IMR-90 (cell line): ENCODE measurements at regions not wholly inside any gene's neighbourhood (a gene's known extent, or its start where the extent isn't known, plus 50 kb on each side); places are given as distances from the start of the nearest gene placed in this dataset.

ENCODE experiments used
- ATAC-seq: fragments of 200-7000 bp; cut with Tn5 transposase; 2 replicates; pipeline ENCODE4 v1.9.1; 2020; ENCODE audit warnings: low read depth, mild to moderate bottlenecking, moderate library complexity
- BruUV-seq: library from RNA; stranded (reverse); fragments of 400-500 nt; replicated peaks from 2 replicates; lab custom pipeline; 2021; lab: Mats Ljungman, UMichigan
- CTCF ChIA-PET: fragments of 300-600 bp; formaldehyde crosslinking; extraction: SDS; loops from one replicate; lab custom pipeline; 2021; ENCODE audit warnings: antibody characterized with exemption; lab: Yijun Ruan, JAX
- POLR2A ChIA-PET: fragments of 300-600 bp; sonication (Branson Sonifier 250); formaldehyde crosslinking; loops from one replicate; lab custom pipeline; 2022; ENCODE audit warnings: antibody characterized with exemption; ENCODE audit not compliant: unreplicated experiment; lab: Charles Lee
- DNase-seq: peaks from one replicate; pipeline ENCODE4 v3.0.0; 2013
- H2AFZ ChIP-seq: replicated peaks from 2 replicates; pipeline ENCODE3; 2013; ENCODE audit warnings: low read length, mild to moderate bottlenecking; ENCODE audit not compliant: poor library complexity
- H2AK5ac ChIP-seq: 2 replicates; pipeline ENCODE4 v1.6.1; 2013; ENCODE audit warnings: low read depth, low read length, inconsistent platforms
- H2AK9ac ChIP-seq: replicated peaks from 2 replicates; pipeline ENCODE3; 2013; ENCODE audit warnings: mild to moderate bottlenecking, low read depth, low read length, moderate library complexity; ENCODE audit not compliant: poor library complexity
- H2BK120ac ChIP-seq: 2 replicates; pipeline ENCODE4 v1.6.1; 2013; ENCODE audit warnings: low read depth, low read length, inconsistent platforms
- H2BK15ac ChIP-seq: 3 replicates; pipeline ENCODE4 v1.6.1; 2013; ENCODE audit warnings: low read depth, low read length, inconsistent platforms
- H2BK20ac ChIP-seq: 2 replicates; pipeline ENCODE4 v1.6.1; 2013; ENCODE audit warnings: low read depth, mild to moderate bottlenecking, inconsistent platforms, low read length, moderate library complexity
- H2BK5ac ChIP-seq: 2 replicates; pipeline ENCODE4 v1.6.1; 2013; ENCODE audit warnings: mild to moderate bottlenecking, low read depth, low read length, inconsistent platforms; ENCODE audit not compliant: poor library complexity, severe bottlenecking
- H3K14ac ChIP-seq: replicated peaks from 2 replicates; pipeline ENCODE4 v1.6.1; 2013; ENCODE audit warnings: low read depth, low read length, inconsistent platforms
- H3K18ac ChIP-seq: 2 replicates; pipeline ENCODE4 v1.6.1; 2013; ENCODE audit warnings: low read depth, low read length, control low read depth
- H3K23ac ChIP-seq: 2 replicates; pipeline ENCODE4 v1.6.1; 2013; ENCODE audit warnings: low read depth, low read length, inconsistent platforms
- H3K27ac ChIP-seq: 2 replicates; pipeline ENCODE4 v1.5.1; 2013; ENCODE audit warnings: mild to moderate bottlenecking, control low read depth, low read length; ENCODE audit not compliant: insufficient read depth
- H3K27me3 ChIP-seq: 2 replicates; pipeline ENCODE4 v1.6.1; 2013; ENCODE audit warnings: low read length; ENCODE audit not compliant: control insufficient read depth, insufficient read depth
- H3K36me3 ChIP-seq: 2 replicates; pipeline ENCODE4 v1.6.1; 2013; ENCODE audit warnings: low read length, mixed read lengths; ENCODE audit not compliant: control insufficient read depth, insufficient read depth
- H3K4ac ChIP-seq: 2 replicates; pipeline ENCODE4 v1.6.1; 2013; ENCODE audit warnings: low read depth, low read length, inconsistent platforms
- H3K4me1 ChIP-seq: 2 replicates; pipeline ENCODE4 v1.6.1; 2013; ENCODE audit warnings: low read length, mixed read lengths; ENCODE audit not compliant: control insufficient read depth, insufficient read depth
- H3K4me2 ChIP-seq: 2 replicates; pipeline ENCODE4 v1.6.1; 2013; ENCODE audit warnings: low read depth, mild to moderate bottlenecking, control low read depth, low read length, moderate library complexity
- H3K4me3 ChIP-seq: 2 replicates; pipeline ENCODE4 v1.5.1; 2013; ENCODE audit warnings: low read depth, mild to moderate bottlenecking, control low read depth, low read length, moderate library complexity; ENCODE audit not compliant: insufficient read depth
- H3K56ac ChIP-seq: 2 replicates; pipeline ENCODE4 v1.6.1; 2013; ENCODE audit warnings: low read length, inconsistent platforms; ENCODE audit not compliant: insufficient read depth; ENCODE audit errors: extremely low read depth
- H3K79me1 ChIP-seq, 2 experiments: 2 replicates each; pipeline ENCODE4 v1.6.1; 2013; ENCODE audit warnings: low read length in 2 of 2, inconsistent platforms in 1 of 2, low read depth in 1 of 2
- H3K9ac ChIP-seq: 2 replicates; pipeline ENCODE4 v1.6.1; 2013; ENCODE audit warnings: low read depth, low read length, control low read depth
- H3K9me1 ChIP-seq: 2 replicates; pipeline ENCODE4 v1.6.1; 2013; ENCODE audit warnings: low read length, inconsistent platforms; ENCODE audit not compliant: insufficient read depth
- H3K9me3 ChIP-seq: 2 replicates; pipeline ENCODE4 v1.6.1; 2013; ENCODE audit warnings: low read length; ENCODE audit not compliant: control insufficient read depth, insufficient read depth
- H4K20me1 ChIP-seq: 2 replicates; pipeline ENCODE4 v1.6.1; 2013; ENCODE audit warnings: low read length, inconsistent platforms; ENCODE audit not compliant: insufficient read depth
- H4K5ac ChIP-seq: 2 replicates; pipeline ENCODE4 v1.6.1; 2013; ENCODE audit warnings: mild to moderate bottlenecking, low read depth, low read length, control low read depth
- H4K8ac ChIP-seq, 2 experiments: 2 replicates each; pipeline ENCODE4 v1.6.1; 2013; ENCODE audit warnings: low read depth in 2 of 2, low read length in 2 of 2, control low read depth in 1 of 2, inconsistent platforms in 1 of 2
- H4K91ac ChIP-seq: 2 replicates; pipeline ENCODE4 v1.6.1; 2013; ENCODE audit warnings: low read depth, low read length, inconsistent platforms; ENCODE audit not compliant: insufficient read depth
- BHLHE40 ChIP-seq: fragments of 150-350 bp; IDR thresholded peaks from 2 replicates; pipeline ENCODE4 v1.6.1; 2016; ENCODE audit warnings: mild to moderate bottlenecking, low read depth, low read length
- CEBPB ChIP-seq: IDR thresholded peaks from 2 replicates; pipeline ENCODE4 v1.6.1; 2012; ENCODE audit warnings: low read depth, low read length, improper control_type of control experiment
- CHD1 ChIP-seq: IDR thresholded peaks from 2 replicates; pipeline ENCODE4 v1.6.1; 2012; ENCODE audit warnings: low read depth, low read length, improper control_type of control experiment
- FOS ChIP-seq: fragments of 150-350 bp; IDR thresholded peaks from 2 replicates; pipeline ENCODE4 v1.6.1; 2016; ENCODE audit warnings: low read depth, low read length
- MAFK ChIP-seq: IDR thresholded peaks from 2 replicates; pipeline ENCODE4 v1.6.1; 2012; ENCODE audit warnings: low read depth, low read length, improper control_type of control experiment
- MAZ ChIP-seq: IDR thresholded peaks from 2 replicates; pipeline ENCODE4 v1.6.1; 2012; ENCODE audit warnings: low read depth, mild to moderate bottlenecking, low read length, improper control_type of control experiment, moderate library complexity, borderline replicate concordance
- MXI1 ChIP-seq: IDR thresholded peaks from 2 replicates; pipeline ENCODE4 v1.6.1; 2012; ENCODE audit warnings: low read depth, mild to moderate bottlenecking, low read length, moderate library complexity, borderline replicate concordance
- NFE2L2 ChIP-seq: fragments of 150-350 bp; IDR thresholded peaks from 2 replicates; pipeline ENCODE4 v1.6.1; 2016; ENCODE audit warnings: low read depth, mild to moderate bottlenecking, low read length
- RAD21 ChIP-seq: IDR thresholded peaks from 2 replicates; pipeline ENCODE4 v1.6.1; 2012; ENCODE audit warnings: low read length, improper control_type of control experiment
- RCOR1 ChIP-seq: IDR thresholded peaks from 2 replicates; pipeline ENCODE4 v1.6.1; 2012; ENCODE audit warnings: mild to moderate bottlenecking, low read length, improper control_type of control experiment; ENCODE audit not compliant: insufficient replicate concordance
- RFX5 ChIP-seq: IDR thresholded peaks from 2 replicates; pipeline ENCODE4 v1.8.0; 2012; ENCODE audit warnings: low read depth, mild to moderate bottlenecking, low read length, moderate library complexity
- SMC3 ChIP-seq: fragments of 150-350 bp; IDR thresholded peaks from 2 replicates; pipeline ENCODE4 v1.6.1; 2016; ENCODE audit warnings: low read depth, mild to moderate bottlenecking, antibody characterized with exemption, low read length, moderate library complexity
- WGBS, 2 experiments: methylation state at CpG; one replicate each; pipeline versions ENCODE4 v1.1.5 to v1.1.7; 2013; ENCODE audit warnings: missing lambda C conversion rate in 2 of 2; ENCODE audit not compliant: insufficient read length in 1 of 2; ENCODE audit errors: extremely low coverage in 2 of 2; 5-methylcytosine and 5-hydroxymethylcytosine counted together
- dilution Hi-C: fragments of 300-500 bp; cut with HindIII; formaldehyde crosslinking; loops from one replicate; pipeline ENCODE4 v1.14.3; 2018; ENCODE audit warnings: low sequenced_read_pairs; ENCODE audit not compliant: unreplicated experiment
- in situ Hi-C: fragments of 300-500 bp; cut with MboI; formaldehyde crosslinking; loops from 3 replicates; pipeline ENCODE4 v1.14.3; 2019; ENCODE audit warnings: low sequenced_read_pairs, inconsistent platforms, mixed read lengths
- intact Hi-C: fragments of 100-400 bp; cut with micrococcal nuclease; formaldehyde crosslinking; loops from 2 replicates; pipeline ENCODE4 v1.10.0; 2022
- TF ChIP-seq, protein P1 (sequence below): fragments of 150-350 bp; IDR thresholded peaks from 2 replicates; pipeline ENCODE4 v1.6.1; 2017; ENCODE audit warnings: mild to moderate bottlenecking, antibody characterized with exemption, low read length, low read depth
- TF ChIP-seq, protein P2 (sequence below): fragments of 150-350 bp; IDR thresholded peaks from 2 replicates; pipeline ENCODE4 v1.6.1; 2016; ENCODE audit warnings: low read depth, mild to moderate bottlenecking, low read length, moderate library complexity, borderline replicate concordance
- TF ChIP-seq, protein P3 (sequence below): conservative IDR thresholded peaks from 2 replicates; pipeline ENCODE4 v1.5.1; 2012; ENCODE audit warnings: mild to moderate bottlenecking, low read depth, low read length, improper control_type of control experiment

DNA sequence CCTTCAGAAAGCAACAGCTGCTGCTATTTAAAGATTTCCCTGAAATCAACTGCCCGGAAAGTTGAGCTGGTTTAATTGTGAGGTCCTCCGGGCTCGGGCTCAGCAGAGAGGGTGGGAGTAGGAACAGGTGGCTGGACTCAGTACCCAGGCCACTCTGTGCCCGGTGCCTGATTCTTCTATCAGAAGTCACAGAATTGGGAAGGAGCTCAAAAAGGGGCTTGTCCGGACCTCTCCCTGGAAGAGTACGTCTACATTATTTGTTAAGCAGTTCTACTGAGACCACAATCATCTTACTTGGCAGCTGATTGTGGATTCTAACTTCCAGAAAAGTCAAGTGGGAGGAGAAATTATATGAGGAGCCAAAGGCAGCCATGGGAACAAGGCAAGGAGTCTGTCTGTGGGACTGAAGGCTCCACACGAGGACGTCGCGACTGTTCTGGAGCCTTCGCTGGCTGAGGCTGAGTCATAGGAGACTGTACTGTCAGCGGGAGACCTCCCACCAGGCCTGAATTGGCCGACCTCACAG lies 91.7 kb upstream of the ANKRD10 start:
- Histone ChIP-seq H3K9me3 (no peaks in the 10 kb centered on the region), H4K8ac (peak overlapping the region; percentile 2 to 64; a peak in 3 of 4 replicates), H2AK9ac (peak overlapping the region; percentile 2), H3K9ac (no peak overlapping the region), H4K91ac (peak overlapping the region; percentile 49), H4K20me1 (no peaks in the 10 kb centered on the region), H3K56ac (no peak overlapping the region; the same call in 1 of the 2 replicates), H3K14ac (peak overlapping the region; percentile 59; the same call in 1 of the 2 replicates), H3K36me3 (no peaks in the 10 kb centered on the region), H2AFZ (peak overlapping the region; percentile 80), H3K23ac (peak overlapping the region; percentile 48), H3K27ac (peak overlapping the region; percentile 73), H3K9me1 (peaks cover 12% of the 10 kb centered on the region), H3K4ac (peak overlapping the region; percentile 67), H2BK120ac (peak overlapping the region; percentile 92), H3K27me3 (no peaks in the 10 kb centered on the region), H3K4me3 (no peak overlapping the region), H2BK15ac (peak overlapping the region; percentile 28; the same call in 1 of the 3 replicates), H2BK20ac (peak overlapping the region; percentile 82), H3K18ac (peak overlapping the region; percentile 17), H2BK5ac (peak overlapping the region; percentile 78), H3K79me1 (no peaks in the 10 kb centered on the region), H2AK5ac (no peak overlapping the region), H3K4me2 (peak overlapping the region; percentile 13), H4K5ac (peak overlapping the region; percentile 5), H3K4me1 (peaks cover 10% of the 10 kb centered on the region)
- ATAC-seq (peak; percentile 94), DNase-seq (peak; percentile 84)
- ChIA-PET POLR2A (no interaction called here), CTCF (interaction anchor here (1.3 to 1.5 kb wide), 3 partner anchors 20 to 91 kb away, joined by 3 to 5 read pairs (median 4); partner anchors contain the start of gene ANKRD10)
- intact Hi-C loops (no loop called here), dilution Hi-C loops (no loop called here), in situ Hi-C loops (no loop called here)
- BruUV-seq = no TSS peak
- TF ChIP-seq MAZ (no peak), BHLHE40 (no peak), NFE2L2 (no peak), CEBPB (no peak), CHD1 (no peak), MAFK (no peak), FOS (peak; percentile 82), RAD21 (0 out of 2 replicates have a peak, but pooled peaks have one; percentile 22), RFX5 (no peak), RCOR1 (no peak), SMC3 (no peak), MXI1 (peak; percentile 94)
- TF ChIP-seq, protein P1, sequence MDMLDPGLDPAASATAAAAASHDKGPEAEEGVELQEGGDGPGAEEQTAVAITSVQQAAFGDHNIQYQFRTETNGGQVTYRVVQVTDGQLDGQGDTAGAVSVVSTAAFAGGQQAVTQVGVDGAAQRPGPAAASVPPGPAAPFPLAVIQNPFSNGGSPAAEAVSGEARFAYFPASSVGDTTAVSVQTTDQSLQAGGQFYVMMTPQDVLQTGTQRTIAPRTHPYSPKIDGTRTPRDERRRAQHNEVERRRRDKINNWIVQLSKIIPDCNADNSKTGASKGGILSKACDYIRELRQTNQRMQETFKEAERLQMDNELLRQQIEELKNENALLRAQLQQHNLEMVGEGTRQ = no peak
- TF ChIP-seq, protein P2, sequence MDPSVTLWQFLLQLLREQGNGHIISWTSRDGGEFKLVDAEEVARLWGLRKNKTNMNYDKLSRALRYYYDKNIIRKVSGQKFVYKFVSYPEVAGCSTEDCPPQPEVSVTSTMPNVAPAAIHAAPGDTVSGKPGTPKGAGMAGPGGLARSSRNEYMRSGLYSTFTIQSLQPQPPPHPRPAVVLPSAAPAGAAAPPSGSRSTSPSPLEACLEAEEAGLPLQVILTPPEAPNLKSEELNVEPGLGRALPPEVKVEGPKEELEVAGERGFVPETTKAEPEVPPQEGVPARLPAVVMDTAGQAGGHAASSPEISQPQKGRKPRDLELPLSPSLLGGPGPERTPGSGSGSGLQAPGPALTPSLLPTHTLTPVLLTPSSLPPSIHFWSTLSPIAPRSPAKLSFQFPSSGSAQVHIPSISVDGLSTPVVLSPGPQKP = no peak
- TF ChIP-seq, protein P3, sequence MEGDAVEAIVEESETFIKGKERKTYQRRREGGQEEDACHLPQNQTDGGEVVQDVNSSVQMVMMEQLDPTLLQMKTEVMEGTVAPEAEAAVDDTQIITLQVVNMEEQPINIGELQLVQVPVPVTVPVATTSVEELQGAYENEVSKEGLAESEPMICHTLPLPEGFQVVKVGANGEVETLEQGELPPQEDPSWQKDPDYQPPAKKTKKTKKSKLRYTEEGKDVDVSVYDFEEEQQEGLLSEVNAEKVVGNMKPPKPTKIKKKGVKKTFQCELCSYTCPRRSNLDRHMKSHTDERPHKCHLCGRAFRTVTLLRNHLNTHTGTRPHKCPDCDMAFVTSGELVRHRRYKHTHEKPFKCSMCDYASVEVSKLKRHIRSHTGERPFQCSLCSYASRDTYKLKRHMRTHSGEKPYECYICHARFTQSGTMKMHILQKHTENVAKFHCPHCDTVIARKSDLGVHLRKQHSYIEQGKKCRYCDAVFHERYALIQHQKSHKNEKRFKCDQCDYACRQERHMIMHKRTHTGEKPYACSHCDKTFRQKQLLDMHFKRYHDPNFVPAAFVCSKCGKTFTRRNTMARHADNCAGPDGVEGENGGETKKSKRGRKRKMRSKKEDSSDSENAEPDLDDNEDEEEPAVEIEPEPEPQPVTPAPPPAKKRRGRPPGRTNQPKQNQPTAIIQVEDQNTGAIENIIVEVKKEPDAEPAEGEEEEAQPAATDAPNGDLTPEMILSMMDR = no peak
- no CpG with 5 or more reads among the region's 13 CpGs for WGBS, 2 experiments
